ENCODE measurements at regions not wholly inside any gene's neighbourhood (a gene's known extent, or its start where the extent isn't known, plus 50 kb on each side); places are given as distances from the start of the nearest gene placed in this dataset.

DNA sequence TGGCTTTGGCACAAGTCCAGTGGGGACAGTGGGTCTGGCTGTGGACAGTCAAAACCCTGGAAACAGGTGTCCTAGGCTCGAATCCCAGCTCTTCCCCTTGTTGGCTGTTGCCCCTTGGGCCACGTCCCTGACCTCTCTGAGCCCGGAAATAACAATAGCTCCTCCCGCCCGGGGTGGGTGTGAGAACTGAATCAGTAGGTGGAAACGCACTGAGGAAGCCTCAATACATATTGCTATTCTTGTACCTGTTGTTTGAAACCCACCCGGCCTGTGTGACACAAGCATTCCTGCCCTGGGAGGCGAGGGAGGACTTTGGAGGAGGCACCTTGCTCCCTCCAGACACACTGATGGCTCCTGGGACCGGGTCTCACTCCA, 134.1 kb downstream of the OLFM1 start:
- DNase-seq: no peak

- no peak for DNase-seq
Observed at GRCh38 chr9:135221951-135222631, 134.6 kb downstream of the OLFM1 start.

GRCh38 chr9:135222881-135223760, 135.7 kb downstream of the OLFM1 start:
- no peak for DNase-seq

- DNase-seq: no peak
Observed at GRCh38 chr9:135223831-135224230, 136.4 kb downstream of the OLFM1 start.

DNA sequence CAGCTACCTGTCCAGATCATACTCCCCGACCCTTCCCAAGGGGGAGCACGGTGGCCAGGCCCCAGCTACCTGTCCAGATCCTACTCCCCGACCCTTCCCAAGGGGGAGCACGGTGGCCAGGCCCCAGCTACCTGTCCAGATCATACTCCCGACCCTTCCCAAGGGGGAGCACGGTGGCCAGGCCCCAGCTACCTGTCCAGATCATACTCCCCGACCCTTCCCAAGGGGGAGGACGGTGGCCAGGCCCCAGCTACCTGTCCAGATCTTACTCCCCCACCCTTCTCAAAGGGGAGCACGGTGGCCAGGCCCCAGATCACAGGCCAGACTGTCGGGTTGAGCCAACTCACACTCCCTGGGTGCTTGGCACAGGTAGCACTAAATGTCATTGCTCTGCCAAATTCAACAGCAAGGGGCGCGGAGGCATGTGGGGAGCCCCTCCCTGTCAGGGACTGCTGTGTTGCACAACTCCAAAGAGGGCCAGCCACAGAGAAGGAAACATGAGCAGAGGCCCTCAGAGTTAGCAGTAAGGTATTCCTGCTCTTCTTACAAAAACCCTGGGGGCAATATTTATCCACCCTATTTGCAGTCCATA, 136.9 kb downstream of the OLFM1 start:
- DNase-seq: no peak

GRCh38 chr9:135224921-135225541, 137.6 kb downstream of the OLFM1 start:
- no peak for DNase-seq

GRCh38 chr9:135225619-135226228, 138.3 kb downstream of the OLFM1 start:
- DNase-seq: no peak

DNA sequence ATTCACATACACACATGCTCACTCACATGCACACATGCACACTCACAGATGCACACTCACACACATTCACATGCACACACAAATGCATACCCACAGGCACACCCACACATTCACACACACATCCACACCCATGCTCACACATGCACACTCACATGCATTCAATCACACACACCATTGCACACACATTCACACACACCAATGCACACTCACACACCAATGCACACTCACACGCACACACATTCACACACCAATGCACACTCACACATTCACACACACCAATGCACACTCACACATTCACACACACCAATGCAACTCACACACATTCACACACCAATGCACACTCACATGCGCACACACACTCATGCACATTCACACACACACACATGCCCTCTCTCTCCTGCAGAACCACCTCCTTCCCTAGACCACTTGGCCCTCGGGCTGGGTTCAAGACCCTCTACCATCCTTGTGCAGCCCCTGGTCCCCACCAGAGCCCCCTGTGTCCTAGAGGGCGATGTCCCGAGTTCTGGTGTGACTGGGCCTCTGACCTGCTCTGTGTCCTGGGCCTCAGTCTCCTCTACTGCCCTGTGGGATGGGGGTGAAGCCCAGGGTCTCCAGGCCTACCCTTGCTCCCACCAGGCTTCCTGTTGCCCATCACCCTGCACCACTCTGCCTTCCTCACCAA, 139.0 kb downstream of the OLFM1 start:
- DNase-seq: no peak

DNA sequence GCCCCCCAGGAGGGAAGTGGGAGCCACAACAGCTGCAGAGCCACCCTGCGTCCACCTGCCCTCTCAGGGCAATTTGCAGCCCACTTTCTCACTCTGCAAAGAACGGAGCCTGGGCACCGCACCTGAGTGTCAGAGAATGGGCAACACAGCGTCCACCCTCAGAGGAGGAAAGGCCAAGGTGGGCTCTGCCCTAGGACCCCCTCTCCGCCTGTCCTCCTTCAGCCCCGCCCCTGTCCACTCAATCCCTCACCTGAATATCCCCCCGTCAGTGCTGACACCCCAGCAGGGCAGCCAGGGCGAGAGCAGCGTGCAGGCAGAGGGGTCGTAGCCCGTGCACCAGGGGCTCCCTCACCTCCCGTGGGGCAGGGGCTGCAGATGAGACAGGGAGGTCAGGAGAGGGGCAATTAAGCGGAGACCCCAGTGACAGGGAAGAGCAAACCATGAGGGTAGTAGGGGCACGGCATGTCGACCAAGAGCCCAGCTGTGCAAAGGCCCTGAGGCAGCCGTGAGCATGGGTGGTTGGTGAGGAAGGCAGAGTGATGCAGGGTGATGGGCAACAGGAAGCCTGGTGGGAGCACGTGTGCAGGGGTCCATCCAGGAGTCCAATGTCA, 140.3 kb downstream of the OLFM1 start:
- no peak for DNase-seq

GRCh38 chr9:135228345-135228982, 141.0 kb downstream of the OLFM1 start:
- DNase-seq: no peak

DNA sequence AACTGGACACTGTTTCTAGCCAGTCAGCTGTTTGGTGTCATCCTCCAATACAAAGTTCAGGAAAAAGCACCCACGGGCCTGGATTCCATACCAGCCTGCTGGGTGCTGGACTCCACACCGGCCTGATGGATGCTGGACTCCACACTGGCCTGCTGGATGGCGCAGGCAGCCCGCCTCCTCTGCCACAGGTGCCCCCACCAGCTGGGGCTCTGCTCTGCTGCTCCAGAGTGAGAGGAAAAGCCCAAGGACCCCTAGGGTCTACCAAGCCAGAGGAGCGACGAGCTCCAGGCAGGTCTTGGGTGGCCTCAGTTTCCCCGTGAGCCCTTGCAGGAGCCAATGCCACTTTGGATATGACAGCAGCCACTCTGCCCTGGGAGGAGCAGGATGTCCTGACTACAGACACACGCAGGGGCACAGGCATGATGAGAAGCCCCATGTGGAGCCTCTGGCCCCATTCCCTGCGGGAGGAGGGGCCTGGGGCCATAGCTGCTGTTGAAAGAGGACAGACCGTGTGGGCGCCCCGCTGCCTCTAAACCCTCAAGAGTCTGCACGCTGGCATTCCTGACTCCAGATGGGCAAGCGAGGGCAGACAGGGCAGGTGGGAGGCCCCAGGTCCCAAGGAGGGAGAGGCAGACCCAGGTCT, 141.6 kb downstream of the OLFM1 start:
- no peak for DNase-seq

- DNase-seq: no peak
Observed at GRCh38 chr9:135229701-135230385, 142.4 kb downstream of the OLFM1 start.

GRCh38 chr9:135230386-135230765, 142.9 kb downstream of the OLFM1 start:
- no peak for DNase-seq

- no peak for DNase-seq
Observed at GRCh38 chr9:135230817-135231520, 143.5 kb downstream of the OLFM1 start.

- DNase-seq: no peak
Observed at GRCh38 chr9:135239100-135239768, 151.8 kb downstream of the OLFM1 start.

- DNase-seq: no peak
Observed at GRCh38 chr9:135239769-135240141, 152.3 kb downstream of the OLFM1 start.

- DNase-seq: no peak
Observed at GRCh38 chr9:135240222-135240621, 152.8 kb downstream of the OLFM1 start.

GRCh38 chr9:135240871-135241311, 153.4 kb downstream of the OLFM1 start:
- no peak for DNase-seq
